Peyer's patch (tissue), 4 donors: ENCODE measurements at regions not wholly inside any gene's neighbourhood (a gene's known extent, or its start where the extent isn't known, plus 50 kb on each side); places are given as distances from the start of the nearest gene placed in this dataset.

ENCODE experiments used
- CTCF ChIP-seq, 6 experiments: fragments of 450-650 bp in 4 of 6; fragments of 200-600 bp in 2 of 6; sonication (generic) in 1 of 6; IDR thresholded peaks; one replicate each; pipeline ENCODE4 v1.5.1; 2017 to 2019; ENCODE audit warnings: antibody characterized with exemption in 6 of 6, mild to moderate bottlenecking in 3 of 6, moderate library complexity in 1 of 6
- POLR2A ChIP-seq, 2 donors: fragments of 450-650 bp; IDR thresholded peaks; one replicate each; pipeline ENCODE4 v1.5.1; 2017; ENCODE audit warnings: antibody characterized with exemption in 2 of 2, mild to moderate bottlenecking in 2 of 2, moderate library complexity in 2 of 2

- TF ChIP-seq CTCF (IDR thresholded peaks at IDR 0.05) (no peak), POLR2A (IDR thresholded peaks at IDR 0.05) (no peak)
Measured at GRCh38 chr3:162143180-162143579, 646.6 kb downstream of the OTOL1 start.
